ENCODE measurements at regions not wholly inside any gene's neighbourhood (a gene's known extent, or its start where the extent isn't known, plus 50 kb on each side); places are given as distances from the start of the nearest gene placed in this dataset.

DNA sequence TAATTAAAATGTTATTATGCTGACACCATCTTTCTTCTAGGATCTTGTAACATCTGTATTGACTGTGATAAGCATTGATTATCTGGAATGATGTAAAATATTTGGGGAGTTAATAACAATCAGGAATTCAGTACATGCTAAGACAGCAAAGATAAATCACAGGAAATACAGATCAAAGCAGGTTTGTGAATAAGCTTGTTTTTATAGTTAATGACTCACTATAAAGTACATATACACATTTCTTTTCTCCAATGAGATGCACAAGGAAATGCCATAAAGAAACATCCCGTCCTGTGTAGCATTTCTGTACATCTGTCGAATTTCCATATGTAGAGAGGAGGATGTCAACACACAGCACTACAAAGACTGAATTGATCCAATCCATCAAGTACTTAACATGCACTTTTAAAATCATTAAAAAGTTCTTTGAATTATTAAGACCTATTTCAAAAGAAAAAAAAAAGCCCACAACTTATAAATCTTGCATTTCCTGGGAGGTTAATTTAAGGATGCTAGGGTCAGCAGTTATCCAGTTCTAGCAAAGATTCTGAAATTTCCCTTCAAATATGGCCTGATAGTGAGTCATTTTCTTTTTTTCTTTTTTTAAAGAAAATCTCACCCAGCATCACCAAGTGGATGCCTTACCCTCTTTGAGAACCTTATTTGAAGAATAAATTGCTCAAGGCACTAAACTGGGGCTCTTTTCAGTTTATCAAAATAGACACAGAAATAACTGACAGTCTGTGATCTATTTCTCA is 243.2 kb upstream of the NR5A2 start:
- Mint-ChIP-seq H3K27me3 (peaks cover 11% of the 10 kb centered on the region), H3K36me3 (ENCODE audit: low read depth) (no peaks in the 10 kb centered on the region), H3K9me3 (no peaks in the 10 kb centered on the region), H3K27ac (no peak overlapping the region), H3K4me3 (no peak overlapping the region), H3K4me1 (no peaks in the 10 kb centered on the region)
- DNase-seq (no peak), ATAC-seq (no peak)

DNA sequence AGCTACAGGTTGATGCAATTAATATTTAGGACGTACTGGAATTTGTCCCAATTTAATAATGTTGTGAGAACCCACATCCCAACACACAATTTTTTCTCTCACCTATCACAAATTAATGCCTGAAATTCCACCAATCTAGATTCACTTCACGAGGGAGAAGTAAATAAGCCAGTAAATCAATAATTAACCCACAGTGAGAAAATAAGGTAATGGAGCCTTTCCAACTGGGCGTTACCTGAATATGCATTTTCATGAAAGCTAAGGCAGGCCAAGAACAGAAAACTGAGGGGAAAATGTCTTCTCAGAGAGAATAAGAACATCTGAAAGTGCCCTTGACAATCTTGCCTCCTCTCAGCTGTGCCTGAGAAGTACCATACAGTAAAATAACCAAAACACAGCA is 240.8 kb upstream of the NR5A2 start:
- Mint-ChIP-seq H3K4me3 (no peak overlapping the region), H3K27ac (no peak overlapping the region), H3K27me3 (peaks cover 11% of the 10 kb centered on the region), H3K4me1 (no peaks in the 10 kb centered on the region), H3K36me3 (ENCODE audit: low read depth) (no peaks in the 10 kb centered on the region), H3K9me3 (no peaks in the 10 kb centered on the region)
- ATAC-seq (no peak), DNase-seq (no peak)

DNA sequence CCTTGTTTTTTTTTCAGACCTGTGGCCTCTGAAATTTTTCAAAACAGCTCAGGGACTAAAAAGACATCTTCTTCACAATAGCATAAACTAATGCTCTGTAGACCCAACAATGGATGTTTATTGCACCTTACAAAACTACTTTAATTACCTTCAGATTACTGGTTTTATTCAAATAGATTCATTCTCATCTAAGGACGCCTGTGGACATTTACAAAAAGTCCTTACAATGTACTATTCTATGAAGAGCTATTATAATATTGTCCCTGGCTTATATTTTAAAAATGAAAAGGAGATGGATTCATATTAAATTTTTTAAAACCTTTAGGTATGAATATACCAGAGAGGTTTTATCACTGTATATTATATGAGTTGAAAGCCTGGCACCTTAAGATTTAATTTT is 238.4 kb upstream of the NR5A2 start:
- peaks cover 9% of the 10 kb centered on the region for H3K27me3 Mint-ChIP-seq
- no peak overlapping the region for H3K27ac Mint-ChIP-seq
- ATAC-seq: no peak

DNA sequence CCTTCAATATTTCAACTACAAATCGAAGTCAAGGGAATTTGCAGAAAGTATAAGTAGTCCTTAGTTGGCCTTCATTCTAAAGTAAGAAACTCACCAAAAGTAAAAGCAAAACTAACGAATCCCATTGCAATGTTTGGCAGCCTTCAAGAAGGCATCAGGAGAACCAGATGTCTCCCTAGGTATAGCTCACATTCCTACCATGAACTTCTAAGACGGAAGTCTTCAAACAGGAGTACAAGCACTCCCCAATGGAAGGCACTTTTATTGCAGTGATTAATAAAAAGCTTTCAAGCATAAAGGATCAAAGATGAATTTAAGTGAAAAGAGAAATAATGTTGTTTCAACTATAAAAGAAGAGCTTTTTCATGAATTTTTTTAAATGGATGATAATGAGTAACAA is 236.0 kb upstream of the NR5A2 start:
- no peak overlapping the region for H3K27ac Mint-ChIP-seq
- no peak for DNase-seq
- H3K9me3 Mint-ChIP-seq: no peaks in the 10 kb centered on the region
- peaks cover 2% of the 10 kb centered on the region for H3K36me3 Mint-ChIP-seq (ENCODE audit: low read depth)
- H3K4me1 Mint-ChIP-seq: peaks cover 2% of the 10 kb centered on the region
- no peak for ATAC-seq
- no peak overlapping the region for H3K4me3 Mint-ChIP-seq
- H3K27me3 Mint-ChIP-seq: peaks cover 2% of the 10 kb centered on the region

More for the DNA sequence above, 238.4 kb upstream of the NR5A2 start:
- Mint-ChIP-seq H3K36me3 (ENCODE audit: low read depth) (no peaks in the 10 kb centered on the region), H3K4me1 (peaks cover 2% of the 10 kb centered on the region), H3K9me3 (no peaks in the 10 kb centered on the region), H3K4me3 (no peak overlapping the region)
- DNase-seq: no peak

DNA sequence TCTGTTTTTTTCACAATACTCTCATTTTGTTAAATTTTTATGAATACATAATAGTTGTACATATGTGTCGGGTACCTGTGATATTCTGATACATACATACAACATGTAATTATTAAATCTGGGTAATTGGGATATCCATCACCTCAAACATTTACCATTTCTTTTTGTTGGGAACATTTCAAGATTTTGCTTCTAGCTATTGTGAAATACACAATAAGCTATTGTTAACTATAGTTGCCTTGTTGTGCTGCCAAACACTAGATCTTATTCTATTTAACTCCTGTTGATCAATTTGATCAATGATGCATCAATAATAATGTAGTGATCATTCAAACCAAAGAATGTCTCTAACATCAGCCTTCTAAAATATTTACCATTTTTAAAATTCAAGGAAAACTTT is 234.6 kb upstream of the NR5A2 start:
- ATAC-seq (no peak), DNase-seq (no peak)
- Mint-ChIP-seq H3K4me1 (peaks cover 2% of the 10 kb centered on the region), H3K4me3 (no peak overlapping the region), H3K9me3 (no peaks in the 10 kb centered on the region), H3K36me3 (ENCODE audit: low read depth) (peaks cover 2% of the 10 kb centered on the region), H3K27ac (no peak overlapping the region), H3K27me3 (peaks cover 4% of the 10 kb centered on the region)

DNA sequence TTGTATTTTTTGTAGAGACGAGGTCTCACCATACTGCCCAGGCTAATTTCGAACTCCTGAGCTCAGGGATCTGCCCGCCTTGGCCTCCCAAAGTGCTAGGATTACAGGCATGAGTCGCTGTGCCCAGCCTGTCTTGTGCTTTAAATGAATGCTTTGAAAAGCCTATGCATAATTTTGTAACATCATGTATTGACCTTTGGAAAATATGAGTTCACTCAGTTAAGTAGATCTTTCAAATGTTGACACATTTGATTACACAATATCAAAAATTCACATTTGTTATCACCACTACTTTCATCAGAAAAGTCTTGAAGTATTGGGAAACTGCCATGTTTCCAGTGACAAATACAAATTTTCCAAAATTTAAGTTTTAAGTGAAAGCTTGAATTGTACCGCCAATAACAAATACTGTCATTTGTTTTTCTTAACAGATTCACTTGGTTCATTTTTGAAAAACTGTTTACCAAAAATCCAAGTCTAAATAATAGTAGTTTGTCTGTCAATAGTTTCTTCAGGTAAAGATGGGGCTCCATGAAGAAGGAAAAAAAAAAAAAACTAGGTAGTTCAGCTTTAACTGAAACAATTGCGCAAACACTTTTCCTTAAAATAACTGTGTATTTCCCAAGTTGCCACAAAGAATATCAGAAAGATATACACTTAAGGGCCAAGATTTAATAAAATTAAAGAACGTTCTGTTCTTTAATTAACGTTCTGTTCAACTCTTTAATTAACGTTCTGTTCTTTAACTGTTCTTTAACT is 233.2 kb upstream of the NR5A2 start:
- Mint-ChIP-seq H3K27ac (no peak overlapping the region), H3K4me3 (no peak overlapping the region), H3K27me3 (peaks cover 3% of the 10 kb centered on the region), H3K4me1 (peaks cover 2% of the 10 kb centered on the region), H3K36me3 (ENCODE audit: low read depth) (peaks cover 2% of the 10 kb centered on the region), H3K9me3 (no peaks in the 10 kb centered on the region)
- ATAC-seq (no peak), DNase-seq (no peak)

DNA sequence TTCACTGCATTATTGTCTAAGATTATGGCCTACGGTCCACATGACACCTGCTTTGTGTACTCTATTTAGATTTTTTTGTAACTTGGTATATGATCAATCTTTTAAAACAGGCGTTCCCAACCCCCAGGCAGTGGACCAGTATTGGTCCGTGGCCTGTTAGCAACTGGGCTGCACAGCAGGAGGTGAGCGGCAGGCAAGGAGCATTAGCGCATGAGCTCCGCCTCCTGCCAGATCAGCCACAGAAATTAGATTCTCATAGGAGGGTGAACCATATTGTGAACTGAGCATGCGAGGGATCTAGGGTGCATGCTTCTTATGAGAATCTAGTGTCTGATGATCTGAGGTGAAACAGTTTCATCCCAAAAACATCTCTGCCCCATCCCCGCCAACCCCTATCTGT is 228.4 kb upstream of the NR5A2 start:
- Mint-ChIP-seq H3K9me3 (no peaks in the 10 kb centered on the region), H3K4me1 (no peaks in the 10 kb centered on the region), H3K36me3 (ENCODE audit: low read depth) (peaks cover 2% of the 10 kb centered on the region), H3K27me3 (peaks cover 14% of the 10 kb centered on the region), H3K4me3 (no peak overlapping the region), H3K27ac (no peak overlapping the region)
- no peak for ATAC-seq
- no peak for DNase-seq

DNA sequence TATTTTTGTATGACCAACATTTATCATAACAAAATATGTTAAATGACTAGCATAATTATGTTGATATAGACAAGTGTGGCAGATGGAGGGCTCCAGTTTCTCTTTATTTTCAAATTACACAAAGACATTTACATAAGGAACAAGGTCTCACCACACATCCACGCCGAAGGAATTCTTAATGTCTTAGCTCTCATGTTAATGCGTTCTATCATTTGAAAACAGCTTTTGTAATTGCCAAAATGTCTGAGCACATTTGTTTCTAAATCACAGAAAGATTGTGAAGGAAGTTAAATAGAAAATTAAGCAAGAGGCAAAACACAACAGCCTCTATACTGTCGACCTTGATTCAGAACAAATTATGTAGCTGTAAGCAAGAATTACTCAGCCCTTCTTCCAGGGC is 223.0 kb upstream of the NR5A2 start:
- no peaks in the 10 kb centered on the region for H3K9me3 Mint-ChIP-seq
- H3K36me3 Mint-ChIP-seq (ENCODE audit: low read depth): no peaks in the 10 kb centered on the region
- H3K27ac Mint-ChIP-seq: no peak overlapping the region
- no peak overlapping the region for H3K4me3 Mint-ChIP-seq
- H3K27me3 Mint-ChIP-seq: peaks cover 20% of the 10 kb centered on the region
- no peaks in the 10 kb centered on the region for H3K4me1 Mint-ChIP-seq
- no peak for DNase-seq
- ATAC-seq: no peak

DNA sequence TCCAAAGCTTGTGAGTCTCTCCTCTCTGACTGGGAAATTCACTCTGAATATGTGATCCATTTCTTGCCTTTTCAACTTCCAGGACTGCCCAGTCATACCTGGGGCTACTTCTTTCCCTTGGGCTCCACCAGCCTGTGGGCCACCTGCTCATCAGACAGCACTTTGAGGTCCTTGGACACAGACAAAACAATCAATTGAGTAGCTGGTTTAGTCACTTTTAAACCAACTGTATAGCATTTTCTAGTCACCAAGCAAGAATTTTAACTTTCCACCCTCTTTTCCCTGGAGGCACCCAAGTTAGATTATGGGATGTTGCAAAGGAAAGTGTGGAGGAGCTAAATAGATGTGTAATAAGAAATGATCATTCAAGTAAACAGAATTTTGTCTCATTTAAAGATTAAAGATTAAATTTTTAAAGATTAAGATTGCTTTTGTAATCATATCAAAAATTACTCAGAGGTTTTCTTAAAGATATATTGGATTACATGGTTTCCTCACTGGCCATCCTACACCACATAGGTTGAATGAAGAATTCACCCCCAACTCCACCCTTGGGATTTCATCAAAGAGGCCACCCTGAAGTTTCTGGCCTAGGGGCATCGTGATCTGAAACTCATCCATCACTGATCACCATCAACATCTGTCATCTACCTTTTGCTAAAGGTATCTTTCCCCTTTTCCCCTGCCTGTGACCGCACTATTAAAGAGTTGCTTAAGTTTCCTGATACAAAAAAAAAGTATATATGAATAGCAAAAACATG is 219.2 kb upstream of the NR5A2 start:
- ATAC-seq: no peak
- no peak overlapping the region for H3K27ac Mint-ChIP-seq
- H3K9me3 Mint-ChIP-seq: no peaks in the 10 kb centered on the region
- H3K27me3 Mint-ChIP-seq: peaks cover 12% of the 10 kb centered on the region
- H3K36me3 Mint-ChIP-seq (ENCODE audit: low read depth): no peaks in the 10 kb centered on the region
- no peak overlapping the region for H3K4me3 Mint-ChIP-seq
- no peaks in the 10 kb centered on the region for H3K4me1 Mint-ChIP-seq
- no peak for DNase-seq

DNA sequence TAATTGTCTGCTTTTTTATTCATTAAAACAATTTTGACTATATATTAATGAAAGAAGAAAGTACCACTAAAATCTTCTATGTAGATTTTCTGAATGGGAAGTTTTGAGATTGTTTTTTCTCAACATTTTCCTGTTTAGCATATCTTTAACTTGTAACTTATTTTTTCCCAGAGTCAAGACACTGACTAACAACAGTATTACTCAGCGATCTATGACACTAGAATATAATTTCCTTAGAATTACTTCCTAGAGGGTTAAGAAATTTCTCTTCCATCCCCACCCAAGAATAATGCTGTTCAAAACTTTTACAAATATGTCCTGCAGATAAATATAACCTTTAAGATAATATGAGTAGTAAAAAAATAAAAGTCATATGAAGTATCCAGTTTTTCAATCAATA is 218.2 kb upstream of the NR5A2 start:
- no peaks in the 10 kb centered on the region for H3K4me1 Mint-ChIP-seq
- peaks cover 17% of the 10 kb centered on the region for H3K27me3 Mint-ChIP-seq
- H3K27ac Mint-ChIP-seq: no peak overlapping the region
- DNase-seq: no peak
- H3K4me3 Mint-ChIP-seq: no peak overlapping the region
- H3K9me3 Mint-ChIP-seq: no peaks in the 10 kb centered on the region
- ATAC-seq: no peak
- no peaks in the 10 kb centered on the region for H3K36me3 Mint-ChIP-seq (ENCODE audit: low read depth)

DNA sequence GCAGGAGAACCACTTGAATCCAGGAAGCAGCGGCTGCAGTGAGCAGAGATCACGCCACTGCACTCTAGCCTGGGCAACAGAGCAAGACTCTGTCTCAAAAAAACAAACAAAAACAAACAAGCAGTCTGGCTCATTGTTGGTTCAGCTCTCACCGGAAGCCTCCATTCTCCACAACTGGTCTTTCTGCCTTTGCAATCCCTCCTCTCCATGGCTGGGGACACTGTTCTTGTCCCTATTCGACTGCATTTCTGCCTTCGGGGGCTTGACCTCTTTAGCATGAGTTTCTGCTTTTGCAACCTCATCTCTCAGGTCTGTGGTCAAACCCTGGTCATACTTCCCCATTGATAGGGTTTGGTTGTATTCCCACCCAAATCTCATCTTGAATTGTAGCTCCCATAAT is 216.3 kb upstream of the NR5A2 start:
- Mint-ChIP-seq H3K36me3 (ENCODE audit: low read depth) (no peaks in the 10 kb centered on the region), H3K4me1 (no peaks in the 10 kb centered on the region), H3K27ac (no peak overlapping the region), H3K4me3 (no peak overlapping the region), H3K27me3 (peaks cover 12% of the 10 kb centered on the region), H3K9me3 (peaks cover 9% of the 10 kb centered on the region)
- ATAC-seq: no peak
- DNase-seq: no peak

DNA sequence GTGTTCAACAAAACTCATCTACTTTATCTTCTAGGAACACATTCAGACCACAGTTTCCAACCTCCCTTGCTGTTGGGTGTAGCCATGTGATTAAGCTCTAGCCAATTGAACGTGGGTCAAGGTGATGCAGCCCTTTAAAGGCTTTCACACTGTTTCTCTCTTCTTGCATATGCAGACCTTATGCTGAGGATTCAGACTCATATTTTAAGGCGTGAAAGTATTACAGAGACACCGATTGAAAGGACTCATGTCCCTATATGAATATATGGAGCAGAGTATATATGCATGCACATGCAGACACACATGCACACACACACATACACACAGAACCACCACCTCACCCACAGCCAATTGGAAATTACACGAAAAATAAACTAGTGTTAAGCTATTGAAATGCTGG is 214.3 kb upstream of the NR5A2 start:
- no peak overlapping the region for H3K27ac Mint-ChIP-seq
- ATAC-seq (no peak), DNase-seq (no peak)
- no peaks in the 10 kb centered on the region for H3K4me1 Mint-ChIP-seq
- peaks cover 13% of the 10 kb centered on the region for H3K9me3 Mint-ChIP-seq
- H3K4me3 Mint-ChIP-seq: no peak overlapping the region
- H3K27me3 Mint-ChIP-seq: peaks cover 14% of the 10 kb centered on the region
- no peaks in the 10 kb centered on the region for H3K36me3 Mint-ChIP-seq (ENCODE audit: low read depth)

DNA sequence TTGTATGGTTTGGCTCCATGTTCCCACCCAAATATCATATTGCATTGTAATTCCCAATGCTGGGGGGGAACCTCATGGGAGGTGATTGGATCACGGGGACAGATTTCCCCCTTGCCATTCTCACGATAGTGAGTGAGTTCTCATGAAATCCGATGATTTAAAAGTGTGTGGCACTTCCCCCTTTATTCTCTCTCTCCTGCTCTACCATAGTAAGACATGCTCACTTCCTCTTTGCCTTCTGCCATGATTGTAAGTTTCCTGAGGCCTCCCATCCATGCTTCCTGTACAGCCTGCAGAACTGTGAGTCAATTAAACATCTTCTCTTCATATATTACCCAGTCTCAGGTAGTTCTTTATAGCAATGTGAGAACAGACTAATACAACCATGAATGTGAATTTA is 211.6 kb upstream of the NR5A2 start:
- no peak overlapping the region for H3K27ac Mint-ChIP-seq
- H3K4me1 Mint-ChIP-seq: peaks cover 5% of the 10 kb centered on the region
- H3K27me3 Mint-ChIP-seq: peaks cover 23% of the 10 kb centered on the region
- no peak overlapping the region for H3K4me3 Mint-ChIP-seq
- no peaks in the 10 kb centered on the region for H3K36me3 Mint-ChIP-seq (ENCODE audit: low read depth)
- DNase-seq (no peak), ATAC-seq (no peak)
- peaks cover 13% of the 10 kb centered on the region for H3K9me3 Mint-ChIP-seq

DNA sequence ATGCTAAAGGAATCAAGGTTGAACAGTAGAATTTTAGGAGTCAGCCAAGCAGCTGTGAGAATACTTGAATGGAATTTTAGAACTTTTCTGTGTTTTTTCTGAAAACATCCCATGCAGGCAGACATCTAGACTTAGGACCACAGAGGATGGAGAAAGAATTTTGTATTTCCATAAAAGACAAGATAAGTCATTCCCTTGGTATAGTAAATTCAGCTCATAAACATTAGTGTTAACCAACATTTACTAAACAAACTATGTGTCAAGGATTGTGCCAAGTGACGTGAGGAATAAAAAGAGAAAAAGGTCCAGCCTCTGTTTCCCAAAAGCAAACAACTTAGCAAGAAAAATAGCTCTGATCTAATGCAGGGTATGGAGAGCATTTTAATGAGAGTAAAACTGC is 210.2 kb upstream of the NR5A2 start:
- no peak overlapping the region for H3K27ac Mint-ChIP-seq
- no peak overlapping the region for H3K4me3 Mint-ChIP-seq
- ATAC-seq (no peak), DNase-seq (no peak)
- H3K4me1 Mint-ChIP-seq: peaks cover 10% of the 10 kb centered on the region
- H3K27me3 Mint-ChIP-seq: peaks cover 22% of the 10 kb centered on the region
- H3K9me3 Mint-ChIP-seq: peaks cover 13% of the 10 kb centered on the region
- H3K36me3 Mint-ChIP-seq (ENCODE audit: low read depth): no peaks in the 10 kb centered on the region
